ENCODE measurements at regions not wholly inside any gene's neighbourhood (a gene's known extent, or its start where the extent isn't known, plus 50 kb on each side); places are given as distances from the start of the nearest gene placed in this dataset.

DNA sequence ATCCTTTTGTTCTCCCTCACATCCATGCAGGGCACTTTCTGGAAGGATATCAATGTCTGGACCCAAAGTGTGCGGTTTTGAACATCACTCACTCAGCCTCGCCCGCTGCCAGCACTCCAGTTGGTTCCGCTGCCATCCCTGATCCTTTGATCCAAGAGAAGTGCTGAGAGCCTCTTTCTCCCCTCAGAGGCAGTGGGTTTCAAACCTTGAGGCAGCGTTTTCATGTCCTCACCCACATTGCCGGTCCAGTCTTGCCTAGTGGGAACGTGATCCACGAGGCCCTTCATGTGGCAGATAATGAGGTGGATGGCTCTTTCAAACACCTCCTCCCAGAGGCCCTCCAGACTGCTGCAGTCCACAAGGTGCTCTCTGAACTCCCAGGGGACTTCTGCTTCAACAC lies 122.2 kb downstream of the ACTL8 start:
- no peak for DNase-seq (ENCODE audit: low read depth in 4 of 4, low spot score in 2 of 4)

DNA sequence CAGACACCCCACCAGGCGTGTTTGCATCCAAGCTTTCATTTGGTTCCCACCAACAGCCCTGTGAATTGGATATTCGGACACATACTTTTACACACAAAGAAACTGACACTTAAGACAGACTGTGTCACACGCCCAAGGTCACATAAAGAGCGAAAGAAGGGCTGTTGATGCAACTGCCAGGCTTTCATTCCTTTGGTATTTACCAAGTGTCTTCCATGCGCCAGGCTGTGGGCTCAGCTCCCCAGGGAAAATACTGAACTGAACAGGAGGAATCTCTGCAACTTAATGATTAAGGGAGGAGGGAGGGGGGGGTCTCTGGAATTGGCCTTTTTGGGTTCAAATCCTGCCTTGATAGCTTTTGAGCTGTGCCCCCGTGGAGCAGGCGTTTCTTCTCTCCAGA lies 122.8 kb downstream of the ACTL8 start:
- no peak for DNase-seq (ENCODE audit: low read depth in 4 of 4, low spot score in 2 of 4)

DNA sequence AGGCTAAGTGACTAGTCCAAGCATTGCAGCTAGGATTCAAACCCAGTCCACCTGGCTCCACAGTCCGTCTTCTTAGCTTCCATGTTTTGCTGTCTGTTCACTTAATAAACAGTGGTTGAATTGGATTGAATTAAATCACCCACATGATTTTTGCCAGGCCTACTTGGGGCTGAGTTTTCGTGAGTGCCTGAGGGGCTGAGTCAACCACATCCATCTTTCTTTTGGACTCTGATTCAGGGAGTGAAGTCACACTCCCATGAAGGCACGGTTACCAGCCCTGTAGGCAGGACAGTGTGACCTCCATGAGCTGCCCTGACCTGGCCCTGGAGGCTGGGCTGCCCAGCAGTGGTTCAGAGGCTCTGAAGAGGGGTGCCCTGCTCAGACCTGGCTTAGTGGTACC lies 123.7 kb downstream of the ACTL8 start:
- DNase-seq (ENCODE audit: low read depth in 4 of 4, low spot score in 2 of 4) = no peak

DNA sequence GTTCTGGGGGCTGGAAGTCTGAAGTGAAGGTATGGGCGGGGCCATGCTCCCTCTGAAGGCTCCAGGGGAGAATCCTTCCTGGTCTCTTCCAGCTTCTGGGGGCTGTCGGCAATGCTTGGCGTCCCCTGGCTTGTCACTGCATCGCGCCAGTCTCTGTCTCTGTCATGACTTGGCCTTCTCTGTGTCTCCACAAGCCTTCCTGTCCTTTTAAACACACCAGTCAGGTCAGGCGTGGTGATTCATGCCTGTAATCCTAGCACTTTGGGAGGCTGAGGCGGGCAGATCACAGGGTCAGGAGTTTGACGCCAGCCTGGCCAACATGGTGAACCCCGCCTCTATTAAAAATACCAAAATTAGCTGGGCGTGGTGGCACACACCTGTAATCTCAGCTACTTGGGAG lies 125.3 kb downstream of the ACTL8 start:
- DNase-seq (ENCODE audit: low read depth in 4 of 4, low spot score in 2 of 4) = no peak

DNA sequence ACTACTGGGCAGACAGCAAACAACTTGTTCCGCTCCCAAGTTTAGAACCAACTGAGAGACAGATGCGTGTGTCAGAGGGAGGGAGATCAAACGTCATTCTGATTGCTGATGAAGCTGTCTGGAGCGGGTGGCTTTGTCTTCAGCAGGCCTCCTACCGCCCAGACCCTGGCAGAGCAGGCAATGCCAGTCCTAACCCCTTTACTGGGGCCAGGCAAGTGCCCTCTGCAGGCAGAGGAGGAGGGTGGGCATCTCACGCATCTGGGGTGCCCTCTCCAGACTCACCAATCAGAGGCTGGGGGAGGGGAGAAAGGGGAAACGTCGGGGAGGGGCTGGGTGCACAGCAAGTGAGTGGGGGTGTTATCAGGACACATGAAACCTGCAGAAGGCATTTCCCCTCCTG lies 126.6 kb downstream of the ACTL8 start:
- no peak for DNase-seq (ENCODE audit: low read depth in 4 of 4, low spot score in 2 of 4)

DNA sequence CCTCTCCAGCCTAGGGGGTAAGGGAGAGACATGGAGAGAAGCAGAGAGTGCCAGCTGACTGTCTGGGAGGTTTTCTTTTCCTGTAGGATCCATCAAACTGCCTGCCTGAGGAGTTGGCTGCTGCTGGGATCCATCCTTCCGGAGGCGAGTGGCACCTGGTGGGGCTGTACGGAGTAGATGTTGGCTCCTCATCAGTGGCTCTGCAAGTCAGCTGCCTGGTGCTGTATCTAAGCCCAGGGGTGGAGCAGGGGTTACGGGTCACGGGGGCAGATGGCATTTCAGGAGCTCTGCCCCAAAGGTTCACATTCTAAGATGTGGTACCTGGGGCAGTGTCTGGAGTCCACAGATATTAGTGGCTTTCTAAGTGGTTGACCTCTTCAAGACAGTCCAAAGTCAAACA lies 128.0 kb downstream of the ACTL8 start:
- DNase-seq (ENCODE audit: low read depth in 4 of 4, low spot score in 2 of 4) = no peak

DNA sequence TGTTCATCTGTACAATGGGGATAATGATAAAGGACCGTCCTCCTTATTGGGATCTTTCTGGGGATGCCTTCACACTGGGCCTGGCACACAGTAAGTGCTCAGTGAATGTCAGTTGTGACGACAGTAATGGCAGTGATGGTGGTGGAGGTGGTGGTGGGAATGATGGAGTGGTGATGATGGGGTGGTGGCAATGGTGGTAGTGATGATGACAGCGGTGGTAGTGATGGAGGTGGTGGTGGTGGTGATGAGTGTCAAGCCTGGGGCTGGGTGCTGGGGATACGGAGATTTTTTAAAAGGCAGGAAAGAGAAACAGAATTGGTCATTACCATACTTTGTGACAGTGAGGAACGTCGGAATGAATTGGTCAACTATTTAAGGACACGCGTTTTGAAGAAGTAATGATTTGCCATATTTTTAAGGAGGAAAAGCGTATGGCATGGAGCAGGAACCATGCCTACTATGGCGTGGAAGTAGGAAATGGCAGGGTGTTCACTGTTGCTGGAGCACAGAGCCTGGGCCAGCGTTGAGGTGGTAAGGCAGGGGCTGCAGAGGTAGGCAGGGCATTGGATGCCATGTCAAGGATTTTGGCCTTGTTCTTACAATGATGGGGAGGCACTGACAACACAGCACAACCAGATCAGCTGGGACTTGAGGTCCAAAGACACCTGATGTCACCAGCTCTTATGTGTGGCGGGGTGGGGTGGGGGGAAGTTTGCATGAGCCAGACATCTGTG lies 128.7 kb downstream of the ACTL8 start:
- no peak for DNase-seq (ENCODE audit: low read depth in 4 of 4, low spot score in 2 of 4)

DNA sequence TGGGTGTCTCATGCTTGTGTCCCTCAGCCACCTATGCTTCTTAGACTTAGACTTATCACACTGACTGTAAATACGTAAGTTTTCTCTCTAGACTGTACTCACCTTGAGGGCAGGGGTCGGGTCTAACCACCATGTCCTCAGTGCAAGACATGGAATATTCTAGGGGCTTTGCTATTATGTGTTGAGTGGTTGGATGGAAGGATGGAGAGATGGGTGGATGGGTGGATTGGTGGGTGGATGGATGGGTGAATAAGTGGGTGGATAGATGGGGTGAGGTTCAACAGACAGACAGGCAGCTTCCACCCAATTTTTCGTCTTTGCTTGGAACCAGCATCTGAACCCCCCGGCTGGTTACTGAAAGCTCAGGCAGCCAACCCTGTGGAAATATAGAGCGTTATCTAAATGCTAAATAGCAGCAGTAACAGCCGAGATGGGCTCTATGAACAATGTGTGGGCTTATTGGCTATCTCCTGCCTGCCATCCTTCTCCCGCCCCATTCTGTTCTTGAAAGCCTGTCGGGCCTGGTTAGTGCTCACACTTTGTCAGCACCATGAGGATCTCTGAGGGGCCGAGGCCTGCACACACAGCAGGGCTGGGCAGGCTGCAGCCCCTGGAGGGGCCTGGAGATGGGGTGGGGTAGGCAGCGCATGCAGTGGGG lies 130.7 kb downstream of the ACTL8 start:
- DNase-seq (ENCODE audit: low read depth in 4 of 4, low spot score in 2 of 4) = no peak

DNA sequence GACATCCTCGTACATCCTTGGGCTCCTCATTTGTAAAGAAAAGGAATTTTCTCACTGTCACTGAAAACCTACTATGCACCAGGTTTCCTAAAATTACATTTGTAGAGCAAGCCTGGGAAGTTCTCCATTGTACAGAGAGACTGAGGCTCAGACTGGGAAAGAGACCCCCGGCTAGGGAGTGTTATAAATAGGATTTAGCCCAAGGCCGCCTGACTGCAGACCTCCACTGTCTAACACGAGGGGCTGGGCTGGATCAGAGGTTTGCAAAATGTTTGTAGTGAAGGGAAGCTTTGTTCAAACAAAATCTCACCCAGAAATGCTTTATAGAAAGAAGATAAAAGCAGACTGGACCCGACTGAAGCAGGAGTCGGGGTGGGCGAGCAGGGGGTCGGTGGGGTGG lies 131.3 kb downstream of the ACTL8 start:
- no peak for DNase-seq (ENCODE audit: low read depth in 4 of 4, low spot score in 2 of 4)

DNA sequence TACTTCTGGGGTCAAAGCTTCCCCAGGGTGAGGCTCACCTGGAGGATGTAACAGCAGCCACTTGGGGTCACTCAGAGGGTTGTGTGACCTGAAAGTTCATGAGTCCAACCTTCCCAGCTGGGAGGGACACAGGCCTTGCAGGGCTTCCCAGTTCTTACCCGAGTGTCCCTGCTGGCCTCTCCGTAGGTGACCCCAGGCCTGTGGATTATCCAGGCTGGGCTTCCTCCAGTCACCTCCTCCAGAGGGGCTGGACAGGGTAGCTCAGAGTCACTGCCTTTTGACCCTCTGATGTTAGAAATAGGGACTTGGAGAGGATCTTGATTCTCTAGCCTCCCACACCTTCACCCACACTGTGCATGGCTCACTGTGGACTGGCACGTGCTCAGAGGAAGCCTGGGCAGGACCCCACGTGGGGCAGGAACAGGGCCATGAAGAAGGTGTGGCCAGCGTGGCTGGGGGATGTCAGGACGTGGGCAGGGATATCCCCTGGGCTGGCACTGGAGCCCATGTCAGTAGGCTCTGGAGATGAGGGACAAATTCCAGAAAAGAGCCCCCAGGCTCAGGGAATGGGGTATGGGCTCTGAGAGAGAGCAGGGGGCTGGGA lies 131.8 kb downstream of the ACTL8 start:
- no peak for DNase-seq (ENCODE audit: low read depth in 4 of 4, low spot score in 2 of 4)

DNA sequence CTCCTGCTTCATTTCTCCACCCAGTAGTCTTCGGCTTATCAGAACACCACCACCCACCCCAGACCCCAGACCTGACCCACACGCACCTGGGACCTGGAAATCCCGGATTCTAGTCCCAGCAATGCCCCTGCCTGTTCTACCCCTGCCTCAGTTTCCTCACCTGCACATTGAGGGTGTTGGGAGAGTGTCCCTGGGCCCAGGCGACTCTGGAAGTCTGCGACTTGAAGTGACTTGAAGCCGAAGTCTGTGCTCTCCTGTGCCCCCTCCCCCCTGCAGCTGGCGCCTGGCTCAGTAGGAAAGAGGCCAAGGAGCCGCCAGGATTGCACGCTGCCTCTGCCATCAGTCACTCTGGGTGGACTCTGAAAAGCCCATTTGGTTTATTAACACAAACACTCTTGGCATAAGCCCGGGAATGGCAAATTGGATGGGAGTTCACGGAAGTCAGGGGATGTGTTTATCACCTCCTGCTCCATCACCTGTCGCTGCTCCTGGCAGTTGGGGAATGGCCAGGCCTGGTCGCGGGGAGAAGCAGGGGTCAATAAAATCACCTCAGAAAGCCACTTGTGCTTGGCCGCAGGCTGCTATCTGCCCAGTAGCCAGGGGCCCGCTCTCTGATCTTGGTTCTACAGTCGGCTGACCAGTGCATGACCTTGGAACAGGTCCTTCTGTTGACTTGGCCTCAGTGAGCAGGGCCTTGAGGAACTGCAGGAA lies 132.7 kb downstream of the ACTL8 start:
- DNase-seq (ENCODE audit: low read depth in 4 of 4, low spot score in 2 of 4) = no peak

DNA sequence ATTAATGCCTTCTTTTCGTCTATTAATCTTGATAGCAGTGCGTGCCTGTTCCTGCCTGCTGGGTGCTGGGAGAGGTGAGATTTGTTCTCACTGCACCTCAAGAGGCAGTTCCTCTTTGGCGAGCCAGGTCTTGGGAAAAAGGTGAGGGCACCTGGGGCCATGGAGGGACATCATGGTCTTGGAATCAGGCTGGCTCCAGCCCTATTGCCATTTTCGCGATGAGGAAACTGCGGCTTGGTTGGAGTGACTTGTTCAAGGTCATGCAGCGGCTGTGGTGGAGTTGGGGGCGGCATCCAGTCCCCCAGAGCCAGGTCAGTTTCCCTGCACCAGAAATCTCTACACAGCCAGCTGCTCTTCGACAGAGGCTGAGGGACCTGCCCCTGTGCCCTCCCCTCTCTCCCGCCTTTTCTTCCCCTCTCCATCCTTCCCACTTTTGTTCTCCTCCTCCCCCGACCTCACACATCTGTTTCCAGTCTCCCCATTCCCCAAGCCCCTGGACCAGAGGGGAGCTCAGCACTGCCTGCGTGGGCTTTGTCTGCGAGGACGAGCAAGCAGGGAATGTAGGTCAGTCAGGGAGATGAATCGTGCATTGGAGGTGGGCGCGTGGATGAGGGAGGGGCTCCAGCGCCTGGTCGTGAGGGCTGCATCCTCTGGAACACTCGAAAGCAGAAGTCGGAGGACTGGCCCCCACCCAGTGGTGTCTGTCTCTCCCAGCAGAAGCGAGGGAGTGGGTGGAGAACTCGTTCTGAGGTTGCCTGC lies 135.1 kb downstream of the ACTL8 start:
- DNase-seq (ENCODE audit: low read depth in 4 of 4, low spot score in 2 of 4) = no peak

DNA sequence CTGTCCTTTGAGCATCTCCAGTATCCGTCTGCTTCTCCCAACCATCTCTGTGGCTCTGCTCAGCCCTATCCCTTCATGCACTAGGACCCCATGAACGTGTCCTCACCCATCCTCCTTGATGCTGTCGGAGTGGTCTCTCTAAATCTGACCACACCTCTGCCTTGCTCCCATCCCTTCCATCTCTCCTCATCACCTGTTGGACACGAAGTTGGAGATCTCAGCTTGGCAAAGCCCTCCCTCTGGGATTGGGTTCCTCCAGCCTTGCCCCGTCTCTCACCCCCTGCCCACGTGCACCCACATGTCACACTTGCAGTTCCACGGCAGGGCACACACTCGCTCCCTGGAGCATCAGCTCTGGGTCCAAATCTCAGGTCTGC lies 135.7 kb downstream of the ACTL8 start:
- DNase-seq (ENCODE audit: low read depth in 4 of 4, low spot score in 2 of 4) = no peak

DNA sequence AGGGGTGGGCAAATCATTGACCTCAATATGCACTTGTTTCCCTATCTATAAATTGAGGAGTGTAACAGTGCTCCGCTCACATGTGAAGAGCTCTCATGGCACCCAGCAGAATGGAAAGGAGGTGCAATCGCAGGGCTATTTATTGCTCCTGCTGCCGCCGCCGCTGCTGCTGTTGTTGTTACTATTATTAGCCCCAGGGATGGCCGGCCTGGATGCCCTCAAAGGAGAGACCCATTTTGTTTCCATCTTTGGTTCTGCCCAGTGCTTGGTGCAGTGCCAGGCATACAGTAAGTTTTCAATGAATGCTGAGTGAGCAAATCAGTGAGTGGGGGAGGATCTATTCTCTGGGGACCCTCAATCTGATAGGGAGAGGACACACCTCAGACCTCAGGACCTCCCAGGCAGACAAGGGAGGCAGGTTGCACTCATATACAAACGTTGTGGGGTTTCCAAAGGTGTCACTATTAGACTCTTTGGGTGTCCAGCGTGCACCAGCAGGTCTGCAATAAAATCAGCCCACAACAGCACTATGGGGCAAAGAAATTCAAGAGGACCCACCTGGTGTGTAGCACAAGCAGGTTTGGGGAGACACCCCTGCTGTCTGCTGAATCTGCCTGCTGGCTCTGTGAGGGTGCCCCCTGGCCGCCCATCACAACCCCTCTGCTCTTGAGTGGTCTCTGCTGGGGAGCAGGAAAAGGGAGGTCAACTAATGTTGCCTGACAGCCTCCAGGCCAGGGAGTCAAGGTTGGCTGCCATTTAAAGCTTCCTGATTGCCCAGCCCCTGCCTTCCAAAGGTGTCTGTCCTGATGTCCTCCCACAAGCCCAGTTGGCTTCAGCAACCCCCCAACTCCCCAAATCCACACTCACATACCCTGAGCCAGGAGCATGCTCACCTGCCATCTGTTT lies 136.3 kb downstream of the ACTL8 start:
- DNase-seq (ENCODE audit: low read depth in 4 of 4, low spot score in 2 of 4) = no peak

DNA sequence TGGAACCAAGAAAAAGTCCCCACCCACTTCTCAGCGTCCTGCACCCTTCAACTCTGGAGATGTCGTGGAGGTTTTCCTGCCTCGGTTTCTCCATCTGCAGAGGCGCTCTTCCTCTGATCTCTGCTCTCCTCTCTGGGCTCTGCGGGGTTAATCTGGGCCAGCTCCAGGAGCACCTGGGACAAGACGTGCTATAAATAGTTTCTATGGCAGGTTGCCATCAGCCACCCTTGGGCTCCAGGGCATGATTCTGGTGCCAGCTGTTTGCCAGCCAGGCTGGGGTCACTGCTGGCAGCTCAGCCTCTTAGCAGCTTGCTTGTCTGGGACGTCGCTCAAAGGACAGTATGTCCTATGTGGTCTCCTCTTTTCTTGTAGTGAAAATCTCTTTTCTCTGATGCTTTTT lies 137.1 kb downstream of the ACTL8 start:
- no peak for DNase-seq (ENCODE audit: low read depth in 4 of 4, low spot score in 2 of 4)

DNA sequence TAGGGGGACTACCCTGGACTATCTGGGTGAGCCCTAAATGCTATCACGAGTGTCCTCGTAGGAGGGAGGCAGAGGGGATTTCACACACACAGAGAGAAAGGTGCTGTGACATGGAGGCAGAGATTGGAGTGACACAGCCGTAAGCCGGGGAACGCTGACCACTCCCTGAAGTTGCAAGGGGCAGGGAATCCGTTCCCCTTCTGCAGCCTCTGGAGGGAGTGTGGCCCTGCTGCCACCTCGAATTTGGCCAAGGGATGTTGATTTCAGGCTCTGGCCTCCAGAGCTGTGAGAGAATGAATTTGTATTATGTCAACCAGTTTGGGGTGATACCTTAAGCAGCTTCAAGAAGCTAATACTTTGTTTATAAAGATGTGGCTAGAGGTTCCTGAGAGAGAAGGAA lies 137.7 kb downstream of the ACTL8 start:
- DNase-seq (ENCODE audit: low read depth in 4 of 4, low spot score in 2 of 4) = no peak

DNA sequence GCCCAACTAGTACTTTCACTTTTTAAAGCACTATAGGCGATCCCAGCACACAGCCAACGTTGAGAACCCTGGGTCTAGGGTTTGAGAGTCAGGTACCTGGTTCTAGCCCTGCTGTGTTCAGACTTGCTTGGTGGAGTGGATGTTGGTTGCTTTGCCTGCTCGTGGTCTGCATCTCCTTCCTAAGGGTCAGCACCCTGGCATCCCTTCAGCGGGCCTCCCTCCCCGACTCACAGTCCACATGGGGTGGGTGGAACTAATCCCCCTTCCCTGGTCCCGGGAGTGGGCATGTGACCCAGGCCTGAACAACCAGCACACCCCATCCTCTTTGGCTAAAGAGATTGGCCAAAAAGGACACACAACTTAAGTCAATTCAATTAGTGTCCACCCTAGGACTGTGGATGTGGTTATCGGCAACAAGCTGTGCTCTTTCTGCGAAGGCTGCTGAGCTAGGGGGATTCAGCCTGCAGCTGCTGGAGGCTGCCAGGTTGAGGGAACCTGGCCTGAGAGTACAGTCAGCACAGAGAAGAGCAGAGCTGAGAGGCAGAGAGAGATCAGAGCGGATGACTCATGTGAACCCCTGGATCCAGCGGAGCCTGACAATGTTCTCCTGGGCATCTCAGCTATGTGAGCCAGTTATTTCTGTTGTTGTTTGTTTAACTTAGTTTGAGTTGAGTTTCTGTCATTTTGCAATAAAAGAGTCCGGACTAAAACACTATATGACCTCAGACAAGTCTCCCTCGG lies 138.9 kb downstream of the ACTL8 start:
- no peak for DNase-seq (ENCODE audit: low read depth in 4 of 4, low spot score in 2 of 4)

DNA sequence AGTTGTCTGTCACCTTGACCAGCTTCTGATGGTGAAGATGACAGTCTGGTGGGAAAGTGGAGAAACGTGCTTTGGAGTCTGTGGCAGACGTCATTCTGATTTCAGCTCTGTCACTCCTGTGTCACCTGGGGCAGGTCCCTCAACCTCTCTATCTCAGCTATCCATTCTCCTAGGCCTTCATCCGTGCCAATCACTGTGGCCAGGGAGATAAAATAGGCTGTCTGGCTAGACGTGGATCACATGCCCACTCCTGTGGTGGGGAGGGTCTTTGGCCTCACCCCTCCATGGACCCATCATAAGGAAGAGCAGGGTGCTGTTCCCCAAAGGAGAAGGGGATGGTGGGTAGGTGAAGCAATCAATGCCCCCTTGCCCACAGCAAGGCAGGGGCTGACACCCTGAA lies 140.3 kb downstream of the ACTL8 start:
- DNase-seq (ENCODE audit: low read depth in 4 of 4, low spot score in 2 of 4) = no peak

DNA sequence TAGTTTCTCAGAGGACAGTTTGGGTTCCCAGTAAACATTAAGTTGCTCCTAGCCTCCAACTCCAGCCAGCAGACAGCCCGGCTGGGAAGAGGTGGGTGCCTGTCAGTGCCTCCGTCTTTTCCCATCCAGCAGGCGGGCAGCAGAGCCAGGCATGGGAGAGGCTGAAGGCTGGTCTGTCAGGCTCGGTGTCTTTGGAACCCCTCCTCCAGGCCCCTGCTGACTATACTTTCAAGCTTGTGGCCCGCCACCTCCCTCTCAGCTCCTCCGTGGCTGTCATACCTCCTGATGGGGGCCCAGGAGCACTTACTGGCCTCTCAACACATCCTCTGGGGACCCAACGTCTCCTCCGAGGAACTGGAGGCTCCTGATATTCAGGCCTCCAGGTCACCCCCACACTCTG lies 140.9 kb downstream of the ACTL8 start:
- DNase-seq (ENCODE audit: low read depth in 4 of 4, low spot score in 2 of 4) = no peak
